ENCODE measurements at regions not wholly inside any gene's neighbourhood (a gene's known extent, or its start where the extent isn't known, plus 50 kb on each side); places are given as distances from the start of the nearest gene placed in this dataset.

- TF ChIP-seq CTCF (IDR thresholded peaks at IDR 0.05; ENCODE audit: borderline replicate concordance, extremely low read depth, low read length, poor library complexity, severe bottlenecking) (no peak), EZH2 (IDR thresholded peaks at IDR 0.05; ENCODE audit: borderline replicate concordance, low read depth, low read length, severe bottlenecking) (no peak)
Measured at GRCh38 chr1:191590578-191590977, 567.7 kb upstream of the RGS18 start.
